Stimulated activated CD4-positive, alpha-beta T cell treated with anti-CD3 and anti-CD28 coated beads, Interleukin-2, amount 100 ng/mL, for 48 hours (primary cell): ENCODE measurements at regions not wholly inside any gene's neighbourhood (a gene's known extent, or its start where the extent isn't known, plus 50 kb on each side); places are given as distances from the start of the nearest gene placed in this dataset.

Source experiments
- DNase-seq, 2 donors: peaks; one replicate each; pipeline ENCODE4 v3.0.0-alpha.2; 2020

- no peak for DNase-seq
Observed at GRCh38 chr14:104431351-104431928, 148.1 kb upstream of the C14orf180 start.

DNA sequence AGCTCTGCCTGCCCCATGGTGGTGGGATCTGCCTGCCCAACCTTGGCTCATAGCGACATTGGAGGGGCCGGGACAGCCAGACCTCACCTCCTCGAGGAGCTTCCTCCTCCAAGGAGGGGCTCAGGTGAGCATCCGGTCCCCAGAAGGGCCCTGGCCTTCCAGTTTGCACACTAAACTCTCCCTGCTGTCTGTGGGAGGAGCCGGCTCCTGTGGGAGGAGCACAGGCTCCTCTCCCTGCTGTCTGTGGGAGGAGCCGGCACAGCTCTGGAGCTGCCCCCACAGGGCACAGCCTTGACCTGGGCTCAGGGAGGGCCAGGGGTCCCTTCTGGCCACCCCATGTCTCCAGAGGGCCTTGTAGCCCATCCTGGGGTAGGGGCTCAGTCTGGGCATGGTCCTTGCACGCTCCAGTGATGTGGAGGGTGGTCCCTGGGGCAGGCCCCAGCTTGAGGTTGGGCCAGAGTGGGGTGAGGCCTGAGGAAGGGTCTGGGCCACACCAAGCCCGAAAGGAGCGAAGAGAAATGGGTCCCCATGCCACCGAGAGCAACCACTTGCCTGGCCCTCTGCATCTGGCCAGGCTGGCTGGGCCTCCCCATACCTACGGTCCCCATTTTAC is 147.5 kb upstream of the C14orf180 start:
- DNase-seq, result no peak

DNA sequence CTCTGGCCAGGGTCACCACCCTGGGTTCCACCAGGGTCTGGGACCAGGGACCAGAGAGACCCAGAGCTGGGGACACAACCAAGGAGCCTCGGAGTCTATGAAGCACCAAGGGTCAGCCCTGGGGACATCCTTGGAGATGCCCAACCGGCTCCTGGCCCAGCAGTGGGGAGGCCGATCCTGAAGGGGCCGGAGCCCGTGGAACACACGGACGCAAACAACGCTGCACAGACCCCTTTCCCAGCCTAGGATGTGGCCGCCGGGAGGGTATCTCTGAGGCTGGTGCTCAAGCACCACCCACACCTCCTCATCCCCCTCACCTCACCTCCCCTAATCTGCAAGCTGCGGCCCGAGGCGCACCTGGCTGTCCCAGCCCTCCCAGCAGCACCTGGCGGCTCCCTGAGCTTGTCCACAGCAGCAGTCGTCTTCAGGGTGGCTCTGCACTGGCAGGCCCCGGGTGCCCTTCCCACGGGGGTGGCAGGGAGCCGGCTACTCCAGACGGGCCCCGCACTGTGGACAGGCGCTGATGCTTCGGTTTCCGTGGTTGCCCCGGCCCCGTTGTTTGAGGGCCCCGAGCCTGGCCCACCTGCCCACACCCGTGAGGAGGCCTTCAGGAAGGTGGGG is 146.8 kb upstream of the C14orf180 start:
- DNase-seq, result no peak

DNA sequence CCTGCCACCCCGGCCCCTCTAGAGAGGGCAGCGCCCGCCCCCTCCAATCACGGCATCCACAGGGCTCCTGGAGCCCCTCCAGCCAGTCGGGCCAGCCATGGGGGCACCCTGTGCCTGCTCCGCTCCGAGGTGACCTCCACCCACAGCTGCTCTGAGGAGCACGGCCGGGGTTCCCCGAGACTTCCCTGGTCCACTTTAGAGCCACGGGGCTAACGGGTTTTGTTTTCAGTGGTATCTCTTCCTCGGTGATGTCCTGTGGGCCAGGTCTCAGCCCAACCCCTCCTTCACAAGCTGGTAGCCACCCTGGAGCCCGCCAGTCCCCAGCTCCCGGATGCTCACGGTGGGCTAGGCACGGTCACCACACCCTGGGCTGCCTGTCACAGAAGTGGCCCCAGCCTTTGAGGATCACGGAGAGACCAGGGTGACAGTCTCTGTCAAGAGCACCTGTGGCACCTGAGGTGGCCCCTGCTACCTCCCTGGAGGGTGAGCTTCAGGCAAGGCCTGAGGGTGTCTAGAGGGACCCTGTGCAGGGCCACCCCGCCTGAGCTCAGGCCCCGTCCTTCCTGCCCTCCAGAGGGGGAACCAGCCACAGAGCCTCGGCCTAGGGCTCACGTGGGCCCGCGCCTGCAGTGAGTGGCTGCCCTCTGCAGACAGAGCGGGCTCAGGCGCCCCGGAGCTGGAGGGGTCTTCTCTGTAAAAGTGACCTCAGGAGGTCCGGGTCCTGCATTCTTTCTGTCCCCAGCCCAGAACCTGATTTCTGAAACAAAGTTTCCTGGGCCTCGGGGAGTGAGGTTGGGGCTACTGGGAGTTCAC is 146.0 kb upstream of the C14orf180 start:
- no peak for DNase-seq

GRCh38 chr14:104434214-104435076 is 145.1 kb upstream of the C14orf180 start:
- DNase-seq, result no peak

- DNase-seq, result no peak
Observed at GRCh38 chr14:104435147-104436046, 144.2 kb upstream of the C14orf180 start.

- no peak for DNase-seq
Observed at GRCh38 chr14:104436047-104436591, 143.4 kb upstream of the C14orf180 start.

- DNase-seq, result no peak
Observed at GRCh38 chr14:104436741-104437701, 142.5 kb upstream of the C14orf180 start.

GRCh38 chr14:104437703-104438102 is 141.9 kb upstream of the C14orf180 start:
- no peak for DNase-seq

GRCh38 chr14:104438166-104438887 is 141.2 kb upstream of the C14orf180 start:
- no peak for DNase-seq

DNA sequence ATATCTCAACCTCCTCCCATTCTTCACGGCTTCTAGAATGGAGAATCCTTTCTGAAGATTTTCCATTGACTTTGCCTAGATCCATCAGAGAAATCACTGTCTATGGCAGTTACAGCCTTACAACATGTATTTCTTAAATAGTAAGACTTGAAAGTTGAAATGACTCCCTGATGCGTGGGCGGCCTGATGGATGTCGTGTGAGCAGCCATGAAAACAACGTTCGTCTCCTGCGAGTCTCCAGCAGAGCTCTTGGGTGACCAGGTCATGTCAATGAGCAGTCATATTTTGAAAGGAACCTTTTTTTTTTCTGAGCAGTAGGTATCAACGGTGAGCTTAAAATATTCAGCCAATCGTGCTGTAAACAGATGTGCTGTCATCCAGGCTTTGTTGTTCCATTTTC is 139.9 kb upstream of the C14orf180 start:
- no peak for DNase-seq

DNA sequence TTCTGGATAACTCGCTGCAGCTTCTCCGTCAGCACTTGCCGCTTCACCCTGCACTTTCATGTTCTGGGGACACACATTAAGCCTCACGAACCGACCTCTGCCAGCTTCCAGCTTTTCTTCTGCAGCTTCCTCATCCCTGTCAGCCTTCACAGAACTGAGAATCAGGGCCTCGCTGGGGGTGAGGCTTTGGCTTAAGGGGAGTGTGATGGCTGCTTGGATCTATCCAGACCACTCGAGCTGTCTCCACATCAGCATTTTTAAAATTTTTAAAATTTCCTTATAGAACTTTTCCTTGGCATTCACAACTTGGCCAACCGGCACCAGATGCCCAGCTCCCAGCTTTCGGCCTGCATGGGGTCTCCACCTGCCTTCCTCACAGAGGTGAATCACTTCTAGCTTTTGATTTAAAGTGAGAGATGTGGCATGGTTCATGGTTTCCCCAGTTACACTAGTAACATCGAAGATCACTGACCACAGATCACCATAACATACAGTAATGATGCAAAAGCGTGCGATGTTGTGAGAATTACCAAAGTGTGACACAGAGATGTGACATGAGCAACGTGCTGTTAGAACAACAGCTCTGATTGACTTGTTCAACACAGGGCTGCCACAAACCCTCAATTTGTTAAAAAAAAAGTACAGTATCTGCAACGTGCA is 139.1 kb upstream of the C14orf180 start:
- DNase-seq, result no peak

- DNase-seq, result no peak
Observed at GRCh38 chr14:104441275-104442106, 138.1 kb upstream of the C14orf180 start.

GRCh38 chr14:104442107-104442551 is 137.4 kb upstream of the C14orf180 start:
- no peak for DNase-seq

DNA sequence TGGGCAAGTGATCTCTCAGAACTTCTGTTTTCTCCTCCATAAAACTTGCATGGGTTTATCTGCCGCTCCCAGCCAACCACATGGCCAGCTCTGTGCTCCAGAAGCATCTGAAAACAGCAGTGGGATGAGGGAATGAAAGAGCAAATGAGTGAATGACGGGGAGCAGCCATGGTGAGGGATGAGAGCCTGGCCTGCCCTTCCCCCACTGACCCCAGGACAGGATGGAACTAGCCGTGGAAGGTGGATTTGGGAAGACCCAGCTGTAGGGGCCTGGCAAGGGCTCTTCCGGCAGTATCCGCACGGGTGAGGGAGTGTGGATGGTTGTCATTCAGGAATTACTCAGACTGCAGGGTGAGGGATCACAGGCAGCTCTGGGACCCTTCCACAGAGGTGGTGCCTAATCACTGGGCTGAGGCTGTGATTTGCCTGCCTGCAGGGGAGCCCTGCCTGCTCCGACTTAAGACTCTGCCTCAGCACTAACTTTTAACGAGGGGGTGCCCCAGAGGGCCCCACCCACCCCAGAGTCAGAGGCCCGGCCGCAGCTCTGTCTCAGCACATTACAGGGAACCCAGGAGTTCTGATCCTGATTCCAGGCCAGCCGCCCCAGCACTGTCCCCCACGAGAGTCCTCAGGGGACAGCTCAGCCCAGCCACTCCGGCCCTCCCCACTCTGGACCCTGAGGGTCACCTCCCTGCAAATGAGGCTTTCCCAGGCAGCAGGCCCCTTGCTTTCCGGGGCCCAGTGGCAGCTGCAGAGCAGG is 136.8 kb upstream of the C14orf180 start:
- DNase-seq, result no peak

DNA sequence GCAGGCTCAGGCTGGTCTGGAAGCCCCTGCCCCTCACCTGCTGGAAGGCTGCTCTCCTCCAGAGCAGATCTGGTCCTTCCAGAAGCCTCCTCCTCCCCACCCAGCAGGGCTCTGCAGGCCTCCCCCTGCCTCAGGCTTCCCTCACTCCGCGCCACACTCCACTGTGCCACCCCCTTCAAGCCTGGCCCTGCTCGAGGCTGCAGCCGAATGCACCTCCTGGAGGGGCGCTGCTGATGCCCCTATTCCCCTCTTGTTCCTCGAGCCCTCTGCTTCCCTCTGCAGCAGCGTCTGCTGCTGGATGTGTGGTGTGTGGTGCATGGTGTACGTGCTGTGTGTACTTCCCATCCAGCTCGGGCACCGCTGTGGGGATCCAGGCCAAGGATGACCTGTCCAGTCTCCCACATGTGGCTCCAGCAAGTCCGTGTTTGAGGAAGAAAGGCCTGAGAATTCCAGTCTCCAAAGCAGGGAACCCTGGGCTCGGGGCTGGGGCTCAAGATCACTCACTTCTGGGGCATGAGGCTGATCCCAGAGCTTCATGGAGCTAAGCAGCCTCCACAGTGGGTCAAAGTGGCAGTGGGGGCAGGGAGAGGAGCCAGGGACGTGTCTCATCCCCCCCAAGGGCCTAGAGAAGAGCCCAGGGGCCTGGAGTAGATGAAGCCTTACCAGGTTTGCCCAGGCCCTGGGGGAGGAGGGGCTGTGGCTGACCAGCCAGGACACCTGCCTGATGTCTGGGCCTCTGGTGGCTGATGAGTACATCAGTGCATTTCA is 136.0 kb upstream of the C14orf180 start:
- DNase-seq, result no peak
